ENCODE measurements at regions not wholly inside any gene's neighbourhood (a gene's known extent, or its start where the extent isn't known, plus 50 kb on each side); places are given as distances from the start of the nearest gene placed in this dataset.

GRCh38 chr13:99886706-99887105, 84.9 kb downstream of the ZIC5 start:
- TF ChIP-seq POLR2A (IDR thresholded peaks at IDR 0.05) (no peak), CTCF (IDR thresholded peaks at IDR 0.05) (no peak)

All from Peyer's patch (tissue), 4 donors.